Endothelial cell of umbilical vein (primary cell): ENCODE measurements at regions not wholly inside any gene's neighbourhood (a gene's known extent, or its start where the extent isn't known, plus 50 kb on each side); places are given as distances from the start of the nearest gene placed in this dataset.

Experiments used
- BruUV-seq: library from RNA; stranded (reverse); fragments of 400-500 nt; replicated peaks from 2 replicates; lab custom pipeline; 2021; lab: Mats Ljungman, UMichigan
- CTCF ChIA-PET: fragments of 300-600, 350-600 bp; sonication (Branson Sonifier 250); formaldehyde crosslinking; loops from one replicate; lab custom pipeline; 2021; ENCODE audit warnings: antibody characterized with exemption, inconsistent platforms; lab: Charles Lee
- POLR2A ChIA-PET: fragments of 300-600, 350-600 bp; sonication (Branson Sonifier 250); formaldehyde crosslinking; loops from one replicate; lab custom pipeline; 2021; ENCODE audit warnings: antibody characterized with exemption, inconsistent platforms; lab: Charles Lee
- DNase-seq: peaks from one replicate; pipeline ENCODE4 v3.0.0-alpha.2; 2011; ENCODE audit warnings: low read depth, low spot score
- FAIRE-seq: peaks from 2 replicates; lab custom pipeline; 2011; peaks lifted over from hg19 to GRCh38; lab: Jason Lieb, UNC
- H2AFZ ChIP-seq: 2 replicates; pipeline ENCODE4 v1.6.0; 2012; ENCODE audit warnings: low read depth, low read length, control low read depth, inconsistent platforms
- H3K27ac ChIP-seq: 2 replicates; pipeline ENCODE4 v1.5.1; 2011; ENCODE audit warnings: low read depth, mild to moderate bottlenecking, control low read depth, low read length, moderate library complexity; ENCODE audit not compliant: insufficient read depth
- H3K27me3 ChIP-seq, 2 experiments: 2 replicates each; pipeline versions ENCODE4 v1.6.0 to v1.6.1; 2011; ENCODE audit warnings: low read length in 2 of 2, mixed read lengths in 1 of 2; ENCODE audit not compliant: control insufficient read depth in 2 of 2, insufficient read depth in 2 of 2
- H3K36me3 ChIP-seq, 2 experiments: 2 replicates in 1 of 2; 3 replicates in 1 of 2; pipeline ENCODE4 v1.5.1; 2011; ENCODE audit warnings: low read length in 2 of 2, mild to moderate bottlenecking in 1 of 2, moderate library complexity in 1 of 2; ENCODE audit not compliant: control insufficient read depth in 2 of 2, insufficient read depth in 2 of 2; ENCODE audit errors: extremely low read depth in 1 of 2
- H3K4me1 ChIP-seq: 3 replicates; pipeline ENCODE4 v1.5.1; 2011; ENCODE audit warnings: mild to moderate bottlenecking, low read length; ENCODE audit not compliant: control insufficient read depth, insufficient read depth; ENCODE audit errors: extremely low read depth
- H3K4me2 ChIP-seq: 2 replicates; pipeline ENCODE4 v1.6.1; 2011; ENCODE audit warnings: low read length, control low read depth, mixed read lengths; ENCODE audit not compliant: insufficient read depth
- H3K4me3 ChIP-seq, 3 experiments: fragments of 200-600 bp in 1 of 3; sonication (generic), shearing (Covaris generic) in 1 of 3; replicated peaks in 1 of 3; 2 replicates each; pipeline ENCODE4 v1.5.1; 2011 to 2016; ENCODE audit warnings: control low read depth in 3 of 3, low read length in 3 of 3, mild to moderate bottlenecking in 2 of 3, inconsistent platforms in 1 of 3, low read depth in 1 of 3, moderate library complexity in 1 of 3; ENCODE audit not compliant: insufficient read depth in 1 of 3
- H3K79me2 ChIP-seq: 2 replicates; pipeline ENCODE4 v1.6.0; 2012; ENCODE audit warnings: low read length, inconsistent platforms; ENCODE audit not compliant: control insufficient read depth, insufficient read depth
- H3K9ac ChIP-seq: replicated peaks from 2 replicates; pipeline ENCODE3; 2011; ENCODE audit warnings: low read length, control low read depth; ENCODE audit not compliant: insufficient read depth; ENCODE audit errors: extremely low read depth
- H3K9me1 ChIP-seq: replicated peaks from 3 replicates; pipeline ENCODE4 v1.6.0; 2011; ENCODE audit warnings: mild to moderate bottlenecking, low read length; ENCODE audit not compliant: control insufficient read depth, insufficient read depth; ENCODE audit errors: extremely low read depth
- H3K9me3 ChIP-seq: replicated peaks from 2 replicates; pipeline ENCODE4 v1.5.1; 2012; ENCODE audit warnings: low read length, inconsistent platforms; ENCODE audit not compliant: control insufficient read depth, insufficient read depth
- H4K20me1 ChIP-seq: replicated peaks from 2 replicates; pipeline ENCODE3; 2011; ENCODE audit warnings: mild to moderate bottlenecking, low read length; ENCODE audit not compliant: control insufficient read depth, insufficient read depth; ENCODE audit errors: extremely low read depth
- FOS ChIP-seq: IDR thresholded peaks from 2 replicates; pipeline ENCODE4 v1.6.1; 2011; ENCODE audit warnings: mild to moderate bottlenecking, low read length, moderate library complexity, borderline replicate concordance; ENCODE audit not compliant: insufficient read depth
- GATA2 ChIP-seq: IDR thresholded peaks from 2 replicates; pipeline ENCODE4 v1.7.0; 2011; ENCODE audit warnings: low read depth, mild to moderate bottlenecking, moderate library complexity, mixed read lengths, low read length; ENCODE audit not compliant: insufficient read length, insufficient read depth
- JUN ChIP-seq: IDR thresholded peaks from 2 replicates; pipeline ENCODE4 v1.6.1; 2011; ENCODE audit warnings: borderline replicate concordance, low read depth; ENCODE audit not compliant: insufficient read length, insufficient read depth
- dilution Hi-C: fragments of 300-500 bp; cut with MboI; formaldehyde crosslinking; loops from one replicate; pipeline ENCODE4 v1.15.0; 2019; ENCODE audit warnings: low sequenced_read_pairs; ENCODE audit not compliant: extremely low pct_ligation_motif_present
- intact Hi-C: fragments of 100-400 bp; cut with micrococcal nuclease; formaldehyde crosslinking; loops from one replicate; pipeline ENCODE4 v1.10.0; 2022
- TF ChIP-seq, protein P1 (sequence below), 2 donors: IDR thresholded peaks; 1 replicate in 1 of 2; 2 replicates in 1 of 2; pipeline ENCODE4 v1.5.1; 2011; ENCODE audit warnings: low read length in 2 of 2, mild to moderate bottlenecking in 2 of 2, moderate library complexity in 2 of 2, control low read depth in 1 of 2, inconsistent platforms in 1 of 2, low read depth in 1 of 2; ENCODE audit not compliant: insufficient read depth in 1 of 2; ENCODE audit errors: extremely low read depth in 1 of 2

DNA sequence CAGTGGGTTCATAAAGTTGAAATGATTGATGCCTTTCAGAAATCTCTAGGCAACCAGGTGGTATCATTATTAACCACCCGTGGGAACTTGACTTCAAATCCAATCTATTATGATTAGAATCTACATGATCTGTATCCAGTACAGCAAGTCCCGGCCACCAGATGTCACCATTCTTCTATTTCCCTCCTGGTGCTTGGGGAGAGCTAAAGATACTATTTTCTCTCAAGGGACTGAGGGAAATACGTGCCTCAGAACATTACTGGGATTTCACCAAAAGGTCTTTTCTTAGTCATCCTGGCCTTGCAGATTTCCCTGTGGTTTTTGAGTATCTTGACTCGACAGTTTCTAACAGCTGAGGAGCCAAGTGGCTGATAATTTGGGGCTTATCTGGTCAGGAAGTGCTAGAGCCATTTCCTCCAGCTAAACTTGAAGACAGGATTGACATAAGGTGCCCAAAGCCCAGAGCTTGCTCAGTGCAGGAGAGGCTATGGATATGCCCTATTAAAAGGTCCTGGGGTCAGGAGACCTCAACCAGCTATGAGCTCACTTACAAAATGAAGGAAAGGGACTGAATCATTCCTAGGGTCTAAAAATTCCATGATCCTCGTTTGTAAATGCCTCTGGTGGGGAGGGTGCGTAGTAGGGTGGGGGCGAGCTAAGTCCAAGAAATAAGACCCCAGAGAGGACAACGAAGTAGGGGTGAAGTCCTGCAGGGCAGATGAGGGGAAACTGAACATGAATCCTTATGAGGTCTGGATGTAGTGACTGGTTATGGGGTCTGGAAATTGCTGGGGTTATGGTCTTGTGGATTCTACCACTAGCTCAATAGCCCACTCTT, 135.4 kb upstream of the MGAT5 start:
- FAIRE-seq: peak; percentile 80
- dilution Hi-C loops: no loop called here
- peak overlapping the region; percentile 13 for H3K9ac ChIP-seq

More for the DNA sequence above, 135.4 kb upstream of the MGAT5 start:
- peaks cover 28% of the 10 kb centered on the region for H3K79me2 ChIP-seq
- no peak overlapping the region for H3K4me3 ChIP-seq
- peaks cover 0 to 3% of the 10 kb centered on the region in 2 experiments for H3K27me3 ChIP-seq
- intact Hi-C loops: loop anchor here (1.0 to 10.0 kb wide), 13 partner anchors 19 to 799 kb away; partner anchors contain the start of gene CCNT2
- H4K20me1 ChIP-seq: no peaks in the 10 kb centered on the region
- peak overlapping the region; percentile 43 for H3K27ac ChIP-seq
- no TSS peak for BruUV-seq
- peak overlapping the region; percentile 69 for H2AFZ ChIP-seq
- TF ChIP-seq JUN (no peak), FOS (peak; percentile 64), GATA2 (peak; percentile 85)
- TF ChIP-seq, protein P1, sequence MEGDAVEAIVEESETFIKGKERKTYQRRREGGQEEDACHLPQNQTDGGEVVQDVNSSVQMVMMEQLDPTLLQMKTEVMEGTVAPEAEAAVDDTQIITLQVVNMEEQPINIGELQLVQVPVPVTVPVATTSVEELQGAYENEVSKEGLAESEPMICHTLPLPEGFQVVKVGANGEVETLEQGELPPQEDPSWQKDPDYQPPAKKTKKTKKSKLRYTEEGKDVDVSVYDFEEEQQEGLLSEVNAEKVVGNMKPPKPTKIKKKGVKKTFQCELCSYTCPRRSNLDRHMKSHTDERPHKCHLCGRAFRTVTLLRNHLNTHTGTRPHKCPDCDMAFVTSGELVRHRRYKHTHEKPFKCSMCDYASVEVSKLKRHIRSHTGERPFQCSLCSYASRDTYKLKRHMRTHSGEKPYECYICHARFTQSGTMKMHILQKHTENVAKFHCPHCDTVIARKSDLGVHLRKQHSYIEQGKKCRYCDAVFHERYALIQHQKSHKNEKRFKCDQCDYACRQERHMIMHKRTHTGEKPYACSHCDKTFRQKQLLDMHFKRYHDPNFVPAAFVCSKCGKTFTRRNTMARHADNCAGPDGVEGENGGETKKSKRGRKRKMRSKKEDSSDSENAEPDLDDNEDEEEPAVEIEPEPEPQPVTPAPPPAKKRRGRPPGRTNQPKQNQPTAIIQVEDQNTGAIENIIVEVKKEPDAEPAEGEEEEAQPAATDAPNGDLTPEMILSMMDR (IDR thresholded peaks at IDR 0.05; ENCODE audit: extremely low read depth in 1 of 2, insufficient read depth in 1 of 2, low read depth in 1 of 2, low read length in 2 of 2): peak; percentile 64 to 69
- ChIA-PET POLR2A (interaction anchor here (1.1 to 1.4 kb wide), 3 partner anchors 125 to 293 kb away, joined by 3 to 4 read pairs (median 3); no protein-coding TSS in a partner anchor), CTCF (interaction anchor here (0.5 to 8.2 kb wide), 75 partner anchors 8 to 351 kb away, joined by 3 to 210 read pairs (median 5); partner anchors contain the start of gene MGAT5)
- no peaks in the 10 kb centered on the region for H3K36me3 ChIP-seq
- H3K9me3 ChIP-seq: no peaks in the 10 kb centered on the region
- peak; percentile 92 for DNase-seq
- H3K4me1 ChIP-seq: peaks cover 25% of the 10 kb centered on the region
- H3K9me1 ChIP-seq: no peaks in the 10 kb centered on the region
- H3K4me2 ChIP-seq: peak overlapping the region; percentile 69
